HUES48 (cell line): ENCODE measurements at regions not wholly inside any gene's neighbourhood (a gene's known extent, or its start where the extent isn't known, plus 50 kb on each side); places are given as distances from the start of the nearest gene placed in this dataset.
"Not testable (repeated sequence)": the region's sequence is repeated elsewhere in the genome, so short reads cannot be mapped to it uniquely, and the experiment has no call there.

Experiments
- H3K27ac ChIP-seq: one replicate; pipeline ENCODE4 v1.7.0; 2013; ENCODE audit warnings: low read depth, low read length, inconsistent platforms
- H3K27me3 ChIP-seq: 2 replicates; pipeline ENCODE4 v1.6.1; 2013; ENCODE audit warnings: mild to moderate bottlenecking, low read length; ENCODE audit not compliant: control insufficient read depth, insufficient read depth
- H3K36me3 ChIP-seq: 2 replicates; pipeline ENCODE4 v1.6.1; 2013; ENCODE audit warnings: low read length; ENCODE audit not compliant: control insufficient read depth, insufficient read depth
- H3K4me1 ChIP-seq: 2 replicates; pipeline ENCODE4 v1.6.1; 2013; ENCODE audit warnings: mild to moderate bottlenecking, low read length; ENCODE audit not compliant: control insufficient read depth, insufficient read depth
- H3K4me3 ChIP-seq: 2 replicates; pipeline ENCODE4 v1.5.1; 2013; ENCODE audit warnings: mild to moderate bottlenecking, low read depth, low read length
- H3K9ac ChIP-seq: 2 replicates; pipeline ENCODE4 v1.6.1; 2013; ENCODE audit warnings: mild to moderate bottlenecking, low read depth, low read length, moderate library complexity
- H3K9me3 ChIP-seq: 2 replicates; pipeline ENCODE4 v1.6.1; 2013; ENCODE audit warnings: low read length; ENCODE audit not compliant: control insufficient read depth, insufficient read depth

GRCh38 chr18:73007915-73008308 lies 140.1 kb upstream of the NETO1 start:
- H3K4me1 ChIP-seq: no peaks in the 10 kb centered on the region
- H3K27me3 ChIP-seq: no peaks in the 10 kb centered on the region
- no peaks in the 10 kb centered on the region for H3K36me3 ChIP-seq
- H3K9ac ChIP-seq: no peak overlapping the region
- H3K4me3 ChIP-seq: no peak overlapping the region
- H3K27ac ChIP-seq: no peak overlapping the region
- no peaks in the 10 kb centered on the region for H3K9me3 ChIP-seq

DNA sequence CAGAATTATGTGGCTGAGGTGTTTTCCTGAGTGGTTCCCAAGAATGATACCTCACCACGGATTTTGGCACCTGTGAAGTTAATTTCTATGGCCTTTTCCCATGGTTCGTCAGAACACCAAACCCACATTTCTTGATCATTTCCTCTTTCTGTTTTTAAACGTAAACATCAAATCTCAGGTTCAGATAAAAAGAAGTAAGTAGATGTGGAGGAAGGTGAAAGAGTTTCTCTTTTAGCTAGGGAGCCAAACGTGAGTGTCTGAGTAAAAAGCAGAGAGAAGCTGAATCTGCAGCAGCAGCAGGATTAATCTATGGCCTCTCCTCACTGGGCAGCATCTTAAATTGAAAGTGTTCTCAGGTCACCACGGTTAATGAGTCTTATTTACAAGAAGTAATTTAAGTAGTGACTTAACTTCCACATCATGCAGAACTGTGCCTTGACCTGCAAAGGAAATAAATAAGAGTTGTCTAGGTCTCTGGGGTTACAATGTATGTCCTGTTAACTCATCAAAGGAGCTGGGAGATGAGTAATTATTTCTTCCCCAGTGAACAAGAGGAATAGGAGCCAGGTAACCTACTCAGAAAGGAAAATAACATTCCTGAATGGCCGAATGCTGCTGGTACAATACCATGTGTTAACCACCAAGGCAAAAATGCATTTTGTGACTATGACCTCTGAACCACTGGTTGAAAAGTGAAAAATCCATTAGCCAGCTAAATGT lies 139.6 kb upstream of the NETO1 start:
- Histone ChIP-seq H3K4me3 (no peak overlapping the region), H3K9me3 (no peaks in the 10 kb centered on the region), H3K36me3 (no peaks in the 10 kb centered on the region), H3K9ac (no peak overlapping the region), H3K27ac (no peak overlapping the region), H3K27me3 (no peaks in the 10 kb centered on the region), H3K4me1 (no peaks in the 10 kb centered on the region)

DNA sequence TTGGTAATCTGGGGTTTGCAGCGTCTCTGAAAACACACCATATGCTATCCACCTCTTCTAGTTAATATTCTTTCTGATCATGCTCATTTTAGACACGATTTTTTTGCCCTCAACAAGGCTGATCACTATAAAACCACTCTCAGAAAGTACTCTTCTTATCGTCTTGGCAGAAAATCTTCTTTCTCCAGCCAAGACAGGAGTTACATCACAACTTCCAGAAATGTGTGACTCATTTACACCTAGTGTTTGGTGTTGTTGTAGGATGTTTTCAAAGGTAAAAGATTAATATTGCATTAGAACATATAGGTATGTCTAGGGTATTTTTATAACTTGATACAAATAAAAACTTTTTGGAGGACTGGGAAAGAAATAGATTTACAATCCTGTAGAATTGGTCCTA lies 138.5 kb upstream of the NETO1 start:
- Histone ChIP-seq H3K36me3 (no peaks in the 10 kb centered on the region), H3K9me3 (no peaks in the 10 kb centered on the region), H3K9ac (no peak overlapping the region), H3K27me3 (no peaks in the 10 kb centered on the region), H3K27ac (no peak overlapping the region), H3K4me3 (no peak overlapping the region), H3K4me1 (no peaks in the 10 kb centered on the region)

- Histone ChIP-seq H3K9me3 (no peaks in the 10 kb centered on the region), H3K27ac (no peak overlapping the region), H3K9ac (no peak overlapping the region), H3K27me3 (no peaks in the 10 kb centered on the region), H3K4me3 (no peak overlapping the region), H3K4me1 (no peaks in the 10 kb centered on the region), H3K36me3 (no peaks in the 10 kb centered on the region)
Measured at GRCh38 chr18:73004260-73004659, 136.5 kb upstream of the NETO1 start.

DNA sequence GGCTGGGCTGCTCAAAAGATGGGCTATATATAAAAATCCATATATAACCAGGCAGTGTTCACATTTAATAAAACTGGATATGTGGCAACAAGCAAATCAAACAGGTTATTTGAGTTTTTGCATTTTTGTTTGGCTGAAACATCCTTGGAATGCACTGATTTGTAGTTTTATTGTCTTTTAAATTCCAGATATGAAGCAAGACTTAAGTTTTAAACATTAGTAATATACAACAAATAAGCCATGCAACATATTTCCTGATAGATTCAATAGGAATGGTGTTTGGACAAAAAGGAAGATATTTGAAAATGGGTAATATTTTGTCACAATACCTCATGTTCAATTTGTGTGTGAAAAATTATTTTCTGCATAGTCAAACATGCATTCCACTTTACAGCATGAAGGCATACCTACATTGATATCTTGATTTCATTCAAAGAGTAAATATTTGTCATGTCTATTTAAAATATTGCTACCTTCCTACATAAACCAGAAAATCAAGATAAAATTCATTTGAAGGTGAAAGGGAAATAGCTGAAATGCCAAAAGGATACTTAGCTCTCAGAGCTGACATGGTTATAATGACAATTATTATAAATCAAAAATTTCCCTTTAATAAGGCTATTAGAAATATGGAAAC lies 132.3 kb upstream of the NETO1 start:
- Histone ChIP-seq H3K36me3 (no peaks in the 10 kb centered on the region), H3K9me3 (no peaks in the 10 kb centered on the region), H3K9ac (no peak overlapping the region), H3K4me1 (no peaks in the 10 kb centered on the region), H3K27me3 (no peaks in the 10 kb centered on the region), H3K27ac (no peak overlapping the region), H3K4me3 (no peak overlapping the region)

DNA sequence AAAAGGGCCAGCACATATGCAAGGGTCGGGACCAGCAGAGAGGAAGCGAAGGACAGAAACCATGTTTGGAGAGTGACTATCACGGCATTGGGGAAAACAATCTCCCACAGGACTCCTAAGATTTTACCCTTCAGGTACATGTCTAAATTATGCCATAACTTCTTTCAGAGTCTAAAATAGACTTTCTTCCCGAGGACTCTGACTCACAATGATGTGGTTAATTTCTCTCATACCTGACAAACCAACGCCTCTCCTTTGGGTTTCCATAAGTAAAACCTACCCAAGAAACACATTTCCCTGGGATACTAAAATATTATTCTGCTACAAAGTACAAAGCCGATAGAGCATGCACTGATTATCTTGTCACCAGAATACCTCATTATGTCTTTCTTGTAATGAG lies 127.8 kb upstream of the NETO1 start:
- Histone ChIP-seq H3K9me3 (no peaks in the 10 kb centered on the region), H3K4me3 (no peak overlapping the region), H3K4me1 (no peaks in the 10 kb centered on the region), H3K36me3 (no peaks in the 10 kb centered on the region), H3K9ac (no peak overlapping the region), H3K27ac (no peak overlapping the region), H3K27me3 (no peaks in the 10 kb centered on the region)

- Histone ChIP-seq H3K36me3 (no peaks in the 10 kb centered on the region), H3K27me3 (no peaks in the 10 kb centered on the region), H3K9me3 (no peaks in the 10 kb centered on the region), H3K27ac (no peak overlapping the region), H3K4me3 (no peak overlapping the region), H3K9ac (no peak overlapping the region), H3K4me1 (no peaks in the 10 kb centered on the region)
Measured at GRCh38 chr18:72993250-72993649, 125.5 kb upstream of the NETO1 start.

- Histone ChIP-seq H3K4me3 (no peak overlapping the region), H3K27me3 (no peaks in the 10 kb centered on the region), H3K9me3 (no peaks in the 10 kb centered on the region), H3K36me3 (no peaks in the 10 kb centered on the region), H3K9ac (no peak overlapping the region), H3K4me1 (no peaks in the 10 kb centered on the region), H3K27ac (no peak overlapping the region)
Measured at GRCh38 chr18:72991379-72991778, 123.6 kb upstream of the NETO1 start.

DNA sequence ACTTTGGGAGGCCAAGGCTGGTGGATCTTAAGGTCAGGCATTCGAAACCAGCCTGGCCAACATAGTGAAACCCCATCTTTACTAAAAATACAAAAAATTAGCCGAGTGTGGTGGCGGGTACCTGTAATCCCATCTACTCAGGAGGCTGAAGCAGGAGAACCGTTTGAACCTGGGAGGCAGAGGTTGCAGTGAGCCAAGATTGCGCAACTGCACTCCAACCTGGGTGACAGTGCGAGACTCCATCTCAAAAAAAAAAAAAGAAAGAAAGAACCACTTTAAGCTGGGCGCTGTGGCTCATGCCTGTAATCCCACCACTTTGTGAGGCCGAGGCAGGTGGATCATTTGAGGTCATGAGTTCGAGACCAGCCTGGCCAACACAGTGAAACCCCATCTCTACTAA lies 119.8 kb upstream of the NETO1 start:
- not testable (repeated sequence) for H3K36me3 ChIP-seq, H3K9ac ChIP-seq, H3K9me3 ChIP-seq, H3K4me1 ChIP-seq, H3K4me3 ChIP-seq, H3K27me3 ChIP-seq, H3K27ac ChIP-seq

- Histone ChIP-seq H3K27me3 (no peaks in the 10 kb centered on the region), H3K9ac (no peak overlapping the region), H3K36me3 (no peaks in the 10 kb centered on the region), H3K27ac (no peak overlapping the region), H3K4me1 (no peaks in the 10 kb centered on the region), H3K9me3 (no peaks in the 10 kb centered on the region), H3K4me3 (no peak overlapping the region)
Measured at GRCh38 chr18:72986103-72986502, 118.3 kb upstream of the NETO1 start.

- H3K27ac ChIP-seq: no peak overlapping the region
- H3K27me3 ChIP-seq: no peaks in the 10 kb centered on the region
Measured at GRCh38 chr18:72985686-72986085, 117.9 kb upstream of the NETO1 start.

More at GRCh38 chr18:72985686-72986085, 117.9 kb upstream of the NETO1 start:
- Histone ChIP-seq H3K4me1 (no peaks in the 10 kb centered on the region), H3K36me3 (no peaks in the 10 kb centered on the region), H3K9ac (no peak overlapping the region), H3K9me3 (no peaks in the 10 kb centered on the region), H3K4me3 (no peak overlapping the region)
